ENCODE measurements at regions not wholly inside any gene's neighbourhood (a gene's known extent, or its start where the extent isn't known, plus 50 kb on each side); places are given as distances from the start of the nearest gene placed in this dataset.

- Histone ChIP-seq H2AFZ (ENCODE audit: low read depth, low read length) (no peak overlapping the region), H3K27me3 (ENCODE audit: control insufficient read depth in 2 of 2, insufficient read depth in 2 of 2, low read length in 2 of 2) (peaks cover 11 to 20% of the 10 kb centered on the region in 2 experiments), H3K79me2 (ENCODE audit: control insufficient read depth, insufficient read depth, low read length) (no peaks in the 10 kb centered on the region), H3K4me2 (ENCODE audit: insufficient read depth, low read length) (no peak overlapping the region), H3K36me3 (ENCODE audit: control insufficient read depth in 2 of 2, extremely low read depth in 1 of 2, insufficient read depth in 2 of 2, low read length in 2 of 2) (no peaks in the 10 kb centered on the region), H3K9me3 (replicated peaks; ENCODE audit: control insufficient read depth, insufficient read depth, low read length) (no peaks in the 10 kb centered on the region), H4K20me1 (replicated peaks; ENCODE audit: control insufficient read depth, extremely low read depth, insufficient read depth, low read length) (no peaks in the 10 kb centered on the region), H3K4me1 (ENCODE audit: control insufficient read depth, extremely low read depth, insufficient read depth, low read length) (no peaks in the 10 kb centered on the region), H3K4me3 (replicated peaks in 1 of 3; ENCODE audit: insufficient read depth in 1 of 3, low read depth in 1 of 3, low read length in 3 of 3) (no peak overlapping the region), H3K27ac (ENCODE audit: insufficient read depth, low read depth, low read length) (no peak overlapping the region), H3K9me1 (replicated peaks; ENCODE audit: control insufficient read depth, extremely low read depth, insufficient read depth, low read length) (no peaks in the 10 kb centered on the region), H3K9ac (replicated peaks; ENCODE audit: extremely low read depth, insufficient read depth, low read length) (no peak overlapping the region)
- intact Hi-C loops (cut with micrococcal nuclease) (no loop called here), dilution Hi-C loops (cut with MboI; ENCODE audit: extremely low pct_ligation_motif_present, low sequenced_read_pairs) (no loop called here)
- no TSS peak for BruUV-seq (replicated peaks)
- TF ChIP-seq JUN (IDR thresholded peaks at IDR 0.05; ENCODE audit: borderline replicate concordance, insufficient read depth, insufficient read length, low read depth) (no peak), CTCF (IDR thresholded peaks at IDR 0.05; ENCODE audit: extremely low read depth in 1 of 2, insufficient read depth in 1 of 2, low read depth in 1 of 2, low read length in 2 of 2) (no peak), FOS (IDR thresholded peaks at IDR 0.05; ENCODE audit: borderline replicate concordance, insufficient read depth, low read length) (no peak), MYC (IDR thresholded peaks at IDR 0.05; ENCODE audit: low read depth, low read length) (no peak), POLR2AphosphoS5 (IDR thresholded peaks at IDR 0.05; ENCODE audit: insufficient read depth, low read depth, low read length) (no peak)
- TF ChIP-seq, protein P1, sequence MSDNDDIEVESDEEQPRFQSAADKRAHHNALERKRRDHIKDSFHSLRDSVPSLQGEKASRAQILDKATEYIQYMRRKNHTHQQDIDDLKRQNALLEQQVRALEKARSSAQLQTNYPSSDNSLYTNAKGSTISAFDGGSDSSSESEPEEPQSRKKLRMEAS (IDR thresholded peaks at IDR 0.05; ENCODE audit: insufficient read depth, insufficient read length): no peak
- FAIRE-seq (no peak), DNase-seq (ENCODE audit: low read depth, low spot score) (no peak)
- ChIA-PET CTCF (no interaction called here), POLR2A (no interaction called here)
Measured at GRCh38 chr12:24021164-24021502, 71.7 kb upstream of the SOX5 start.
